ENCODE measurements at regions not wholly inside any gene's neighbourhood (a gene's known extent, or its start where the extent isn't known, plus 50 kb on each side); places are given as distances from the start of the nearest gene placed in this dataset.

- no peak for DNase-seq (ENCODE audit: low read depth in 2 of 2, low spot score in 1 of 2)
Measured at GRCh38 chr6:139483079-139483478, 108.6 kb upstream of the CITED2 start.

- no peak for DNase-seq (ENCODE audit: low read depth in 2 of 2, low spot score in 1 of 2)
Measured at GRCh38 chr6:139482287-139482686, 107.8 kb upstream of the CITED2 start.

GRCh38 chr6:139480356-139481165 is 106.1 kb upstream of the CITED2 start:
- no peak for DNase-seq (ENCODE audit: low read depth in 2 of 2, low spot score in 1 of 2)

- DNase-seq (ENCODE audit: low read depth in 2 of 2, low spot score in 1 of 2): no peak
Measured at GRCh38 chr6:139479433-139480222, 105.2 kb upstream of the CITED2 start.

- DNase-seq (ENCODE audit: low read depth in 2 of 2, low spot score in 1 of 2): no peak
Measured at GRCh38 chr6:139475646-139476045, 101.2 kb upstream of the CITED2 start.

GRCh38 chr6:139475241-139475640 is 100.8 kb upstream of the CITED2 start:
- DNase-seq (ENCODE audit: low read depth in 2 of 2, low spot score in 1 of 2): no peak

GRCh38 chr6:139474145-139475108 is 100.0 kb upstream of the CITED2 start:
- no peak for DNase-seq (ENCODE audit: low read depth in 2 of 2, low spot score in 1 of 2)

- DNase-seq (ENCODE audit: low read depth in 2 of 2, low spot score in 1 of 2): no peak
Measured at GRCh38 chr6:139473731-139474130, 99.3 kb upstream of the CITED2 start.

- no peak for DNase-seq (ENCODE audit: low read depth in 2 of 2, low spot score in 1 of 2)
Measured at GRCh38 chr6:139473231-139473701, 98.8 kb upstream of the CITED2 start.

- no peak for DNase-seq (ENCODE audit: low read depth in 2 of 2, low spot score in 1 of 2)
Measured at GRCh38 chr6:139472351-139473015, 98.0 kb upstream of the CITED2 start.

- DNase-seq (ENCODE audit: low read depth in 2 of 2, low spot score in 1 of 2): no peak
Measured at GRCh38 chr6:139470997-139471396, 96.5 kb upstream of the CITED2 start.

GRCh38 chr6:139468178-139468819 is 93.9 kb upstream of the CITED2 start:
- DNase-seq (ENCODE audit: low read depth in 2 of 2, low spot score in 1 of 2): no peak

- DNase-seq (ENCODE audit: low read depth in 2 of 2, low spot score in 1 of 2): no peak
Measured at GRCh38 chr6:139457476-139457875, 83.0 kb upstream of the CITED2 start.

- no peak for DNase-seq (ENCODE audit: low read depth in 2 of 2, low spot score in 1 of 2)
Measured at GRCh38 chr6:139452148-139452876, 77.9 kb upstream of the CITED2 start.

- no peak for DNase-seq (ENCODE audit: low read depth in 2 of 2, low spot score in 1 of 2)
Measured at GRCh38 chr6:139449611-139450000, 75.2 kb upstream of the CITED2 start.

GRCh38 chr6:139448998-139449610 is 74.7 kb upstream of the CITED2 start:
- no peak for DNase-seq (ENCODE audit: low read depth in 2 of 2, low spot score in 1 of 2)

GRCh38 chr6:139448051-139448649 is 73.7 kb upstream of the CITED2 start:
- DNase-seq (ENCODE audit: low read depth in 2 of 2, low spot score in 1 of 2): no peak

GRCh38 chr6:139447656-139447975 is 73.2 kb upstream of the CITED2 start:
- no peak for DNase-seq (ENCODE audit: low read depth in 2 of 2, low spot score in 1 of 2)

Measured in stimulated activated CD8-positive, alpha-beta memory T cell treated with anti-CD3 and anti-CD28 coated beads, Interleukin-4, amount 100 ng/mL, for 4 hours (primary cell).